Medulla oblongata (tissue), 1 donor: ENCODE measurements at regions not wholly inside any gene's neighbourhood (a gene's known extent, or its start where the extent isn't known, plus 50 kb on each side); places are given as distances from the start of the nearest gene placed in this dataset.
"Not testable (repeated sequence)": the region's sequence is repeated elsewhere in the genome, so short reads cannot be mapped to it uniquely, and the experiment has no call there.

Experiments used
- DNase-seq: peaks from one replicate; pipeline ENCODE4 v3.0.0-alpha.2; 2015; ENCODE audit errors: extremely low spot score

DNA sequence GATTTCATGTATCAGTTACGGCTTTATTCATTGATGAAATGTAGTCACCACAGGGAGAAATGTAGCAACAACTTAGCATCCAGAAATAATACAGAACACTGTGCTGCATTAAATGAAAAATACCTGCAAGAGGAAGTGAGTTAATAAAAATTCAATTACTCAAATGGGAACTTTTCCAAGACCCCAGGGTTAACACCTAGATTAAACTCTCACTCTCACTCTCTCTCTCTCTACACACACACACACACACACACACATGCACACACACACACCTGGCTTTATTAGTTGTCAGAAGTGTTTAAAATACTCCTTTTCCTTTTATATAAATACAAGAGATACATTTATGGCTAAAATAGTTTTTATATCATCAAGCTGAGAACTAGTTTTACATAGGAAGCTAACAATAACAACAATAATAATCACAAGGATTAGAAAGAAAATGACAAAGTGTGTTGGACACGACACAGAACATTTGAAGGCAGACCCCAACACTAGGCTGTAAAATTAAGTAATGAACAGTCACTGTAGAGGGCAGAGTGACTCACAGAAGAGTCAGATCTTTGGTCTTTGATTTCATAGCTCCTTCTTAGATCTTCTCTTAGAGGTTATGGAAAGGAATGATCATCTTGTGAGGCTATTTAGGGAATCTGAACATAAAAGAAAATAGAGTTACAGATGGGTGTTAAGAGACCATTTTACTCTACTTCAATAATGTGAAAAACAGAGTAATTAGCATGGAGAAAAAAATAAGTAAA, 1266.0 kb upstream of the ADGRL2 start:
- DNase-seq: no peak

GRCh38 chr1:80533775-80534334, 1266.9 kb upstream of the ADGRL2 start:
- no peak for DNase-seq

GRCh38 chr1:80533093-80533492, 1267.6 kb upstream of the ADGRL2 start:
- no peak for DNase-seq

GRCh38 chr1:80531182-80531581, 1269.6 kb upstream of the ADGRL2 start:
- no peak for DNase-seq

GRCh38 chr1:80529546-80529945, 1271.2 kb upstream of the ADGRL2 start:
- DNase-seq: no peak

GRCh38 chr1:80523861-80524260, 1276.9 kb upstream of the ADGRL2 start:
- no peak for DNase-seq

GRCh38 chr1:80523071-80523470, 1277.7 kb upstream of the ADGRL2 start:
- DNase-seq: not testable (repeated sequence)

DNA sequence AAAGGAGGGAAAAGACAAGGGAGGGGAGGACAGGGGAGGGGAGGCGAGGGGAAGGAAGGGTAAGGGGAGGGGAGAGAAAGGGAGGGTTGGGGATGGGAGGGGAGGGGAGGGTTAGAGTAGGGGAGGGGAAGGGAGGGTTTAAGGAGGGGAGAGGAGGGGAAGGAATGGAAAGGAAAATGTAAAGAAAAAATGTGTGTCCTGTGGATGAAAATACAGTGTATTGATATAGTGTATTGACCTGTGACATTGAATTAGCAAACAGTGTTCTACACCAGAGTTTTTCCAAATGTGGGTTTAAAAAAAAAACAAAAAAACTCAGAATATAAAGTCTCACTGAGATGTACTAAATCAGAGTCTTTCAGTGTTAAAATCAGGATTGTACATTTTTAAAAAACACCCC, 1279.8 kb upstream of the ADGRL2 start:
- no peak for DNase-seq

- DNase-seq: no peak
Measured at GRCh38 chr1:80517062-80517461, 1283.7 kb upstream of the ADGRL2 start.

GRCh38 chr1:80509965-80510522, 1290.7 kb upstream of the ADGRL2 start:
- no peak for DNase-seq

DNA sequence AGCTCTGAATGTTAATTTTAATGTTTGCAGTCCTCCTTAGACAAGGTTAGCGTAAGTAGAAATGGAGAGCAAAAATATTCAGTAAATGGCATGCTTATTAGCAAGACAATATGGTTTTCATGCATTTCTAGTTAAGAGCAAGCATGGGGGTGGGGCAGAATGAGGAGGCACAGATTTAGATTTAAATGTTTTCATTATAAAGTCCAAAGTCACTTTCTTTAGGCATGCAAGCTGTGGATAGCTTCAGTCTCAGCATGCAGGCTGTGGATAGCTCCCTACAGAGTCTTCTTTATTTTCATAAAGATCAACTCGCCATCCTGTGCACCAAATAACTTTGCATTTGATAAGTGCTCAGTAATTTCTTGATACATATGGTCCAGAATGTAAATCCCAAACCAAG, 1294.5 kb upstream of the ADGRL2 start:
- no peak for DNase-seq

DNA sequence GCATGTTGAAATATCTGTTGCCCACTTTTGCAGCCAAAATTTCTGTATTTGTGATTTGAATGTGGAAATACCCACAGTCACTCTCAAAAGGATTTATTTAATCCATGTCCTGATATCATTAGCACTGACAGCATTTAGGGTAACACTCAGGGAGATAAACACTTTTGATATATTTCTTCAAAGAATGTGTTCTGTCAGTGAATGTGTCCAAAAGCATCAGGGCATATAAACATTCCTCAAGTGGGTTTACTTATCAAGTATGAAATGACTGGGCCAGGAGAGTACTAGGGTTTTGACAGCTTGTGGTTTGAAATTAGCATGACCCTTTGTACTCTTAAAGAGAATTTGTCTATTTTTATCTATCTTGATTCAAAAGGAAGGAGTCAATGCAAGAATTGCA, 1302.1 kb upstream of the ADGRL2 start:
- no peak for DNase-seq

GRCh38 chr1:80495806-80496205, 1304.9 kb upstream of the ADGRL2 start:
- no peak for DNase-seq

DNA sequence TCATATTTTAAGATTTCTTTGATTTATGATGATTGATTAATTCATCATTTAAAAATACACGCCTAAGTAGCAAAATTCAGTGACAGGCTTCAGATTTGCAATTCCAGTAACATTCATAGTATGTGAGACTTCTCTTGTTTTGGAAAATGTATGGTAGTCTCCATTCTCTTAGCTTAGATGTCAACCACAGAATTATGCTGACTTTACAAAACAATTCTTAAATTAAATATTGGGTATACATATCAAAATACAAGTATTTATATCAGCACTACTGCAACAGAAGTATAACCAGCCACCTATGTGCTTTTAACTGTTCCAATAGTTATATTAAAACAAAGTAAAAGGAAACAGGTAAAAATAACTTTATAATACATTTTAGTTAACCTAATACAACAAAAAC, 1328.6 kb upstream of the ADGRL2 start:
- DNase-seq: no peak

- DNase-seq: no peak
Measured at GRCh38 chr1:80468356-80468755, 1332.4 kb upstream of the ADGRL2 start.

DNA sequence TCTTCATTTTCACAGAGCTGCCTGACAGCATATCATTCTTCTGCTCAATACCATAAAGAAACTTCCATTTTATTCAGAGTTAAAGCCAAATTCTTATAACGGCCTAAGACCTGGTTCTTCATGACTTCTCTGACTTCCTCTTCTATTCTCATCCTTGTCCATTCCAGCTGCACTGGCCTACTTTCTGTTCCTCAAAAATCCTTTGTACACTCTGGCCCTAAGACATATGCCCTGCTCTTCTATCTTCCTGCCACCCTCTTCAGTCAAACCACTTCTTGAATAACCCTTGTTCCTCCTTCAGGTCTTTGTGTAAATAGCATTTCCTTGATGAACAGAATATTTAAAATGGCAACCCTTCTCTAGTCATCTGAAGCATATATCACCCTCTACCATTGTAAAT, 1338.7 kb upstream of the ADGRL2 start:
- peak; percentile 40 for DNase-seq

DNA sequence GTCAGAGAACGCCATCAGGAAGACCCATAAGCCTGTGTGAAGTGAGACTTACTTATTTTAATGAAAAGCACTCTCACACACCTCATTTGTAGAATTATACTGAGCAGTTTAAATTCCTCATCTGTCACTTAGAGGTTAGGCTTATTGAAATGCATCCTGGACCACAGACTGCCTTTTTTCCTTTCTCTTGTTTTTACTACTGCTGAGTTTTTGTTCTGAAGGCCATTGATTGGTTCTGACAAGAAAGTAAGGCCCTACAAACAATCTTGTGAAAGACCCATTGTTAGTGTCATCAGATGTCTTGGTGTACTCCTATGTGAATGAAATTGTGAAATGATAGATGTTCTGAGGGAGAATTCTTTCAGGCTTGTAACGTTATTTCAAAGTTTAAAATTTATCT, 1343.3 kb upstream of the ADGRL2 start:
- DNase-seq: peak; percentile 10

DNA sequence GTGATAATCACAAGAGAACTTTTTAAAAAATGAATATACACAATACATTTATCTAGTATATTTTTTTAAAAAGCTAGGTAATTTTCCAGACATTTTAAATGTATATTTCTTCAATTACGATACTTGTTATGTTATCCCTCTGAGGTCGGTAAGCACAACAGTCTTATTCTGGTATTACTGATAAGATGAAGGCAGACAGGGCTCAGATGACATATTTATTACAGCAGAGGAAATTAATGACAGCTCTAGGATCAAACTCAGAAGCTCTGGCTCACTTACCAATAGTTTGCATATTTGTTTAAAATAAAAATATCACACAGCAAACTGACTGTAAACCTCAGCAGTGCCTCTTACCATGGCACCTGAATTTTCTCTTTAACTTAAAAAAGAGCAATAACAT, 1347.0 kb upstream of the ADGRL2 start:
- no peak for DNase-seq

DNA sequence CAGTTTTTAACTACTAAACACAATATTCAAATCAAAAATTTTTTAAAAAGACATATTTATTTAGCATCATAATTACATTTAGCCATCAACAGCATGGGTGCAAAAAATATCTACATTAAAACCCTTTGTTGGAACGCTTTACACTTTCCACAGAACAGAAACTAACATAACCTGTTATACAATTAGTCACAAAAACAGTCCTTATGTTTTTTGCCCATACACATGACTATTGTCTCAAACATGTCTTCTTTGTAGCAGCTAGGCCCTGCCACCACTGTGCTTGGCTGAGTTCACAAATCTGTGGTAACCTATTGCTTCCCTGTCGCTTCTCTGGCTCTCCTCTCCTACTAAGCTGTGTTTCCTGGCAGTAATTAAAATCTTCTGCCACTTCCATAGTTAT, 1350.0 kb upstream of the ADGRL2 start:
- DNase-seq: no peak

DNA sequence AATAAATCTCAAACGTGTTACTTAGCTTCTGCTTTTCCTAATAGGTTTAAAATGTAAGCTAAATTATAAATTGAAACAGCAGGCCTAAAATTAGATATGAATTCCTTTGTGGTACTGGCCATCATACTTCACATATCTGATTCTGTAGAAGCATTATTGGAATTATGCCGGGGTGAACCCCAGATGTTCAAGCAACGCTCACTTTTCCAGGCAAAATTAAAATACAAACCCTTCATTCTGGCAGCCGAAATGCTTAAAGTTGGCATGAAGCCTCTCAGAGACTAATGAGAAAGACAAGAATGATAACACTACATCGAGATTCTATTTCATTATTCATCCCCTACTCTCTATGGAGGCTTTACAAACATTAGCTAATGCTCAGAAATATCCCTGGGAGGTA, 1352.7 kb upstream of the ADGRL2 start:
- DNase-seq: no peak

GRCh38 chr1:80447526-80447925, 1353.2 kb upstream of the ADGRL2 start:
- DNase-seq: no peak

DNA sequence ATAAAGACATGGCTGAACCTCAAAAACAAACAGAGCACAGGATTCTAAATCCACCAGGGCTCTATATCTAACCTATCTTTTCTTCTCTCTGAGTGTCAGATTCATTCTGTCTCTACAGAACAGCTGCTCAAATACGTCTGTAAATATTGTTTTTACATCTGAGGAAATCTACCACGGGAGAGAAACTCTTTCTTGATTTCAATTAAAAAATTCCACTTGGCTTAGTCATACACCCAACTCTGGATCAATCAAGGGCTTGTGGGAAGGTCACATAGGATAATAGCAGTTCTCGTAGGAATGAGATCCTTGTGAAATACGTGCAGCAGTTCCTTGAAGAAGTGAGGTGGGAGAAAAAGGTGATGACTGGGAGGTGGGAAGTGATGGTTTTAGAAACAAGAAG, 1355.7 kb upstream of the ADGRL2 start:
- DNase-seq: no peak

DNA sequence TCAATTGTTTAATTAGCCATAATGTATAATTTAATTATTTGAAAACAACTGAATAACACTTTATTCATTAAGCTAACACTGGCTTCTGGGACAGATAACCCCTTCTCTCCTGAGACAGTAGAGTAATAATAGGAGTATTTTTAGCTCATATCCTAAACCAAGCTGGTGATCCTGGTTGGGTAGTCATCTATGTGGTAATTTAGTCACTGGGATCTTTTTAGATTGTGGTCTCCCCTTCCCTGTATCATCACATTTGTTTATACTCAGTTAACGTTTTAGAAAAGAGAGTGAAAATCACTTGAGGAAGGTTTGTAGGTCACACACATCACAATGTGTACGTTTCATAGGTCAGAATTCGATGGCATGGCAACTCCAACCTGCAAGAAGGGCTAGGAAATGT, 1356.6 kb upstream of the ADGRL2 start:
- no peak for DNase-seq

GRCh38 chr1:80441664-80442063, 1359.1 kb upstream of the ADGRL2 start:
- DNase-seq: no peak
